Endothelial cell of umbilical vein (primary cell): ENCODE measurements at regions not wholly inside any gene's neighbourhood (a gene's known extent, or its start where the extent isn't known, plus 50 kb on each side); places are given as distances from the start of the nearest gene placed in this dataset.

Experiments
- BruUV-seq: library from RNA; stranded (reverse); fragments of 400-500 nt; replicated peaks from 2 replicates; lab custom pipeline; 2021; lab: Mats Ljungman, UMichigan
- CTCF ChIA-PET: fragments of 300-600, 350-600 bp; sonication (Branson Sonifier 250); formaldehyde crosslinking; loops from one replicate; lab custom pipeline; 2021; ENCODE audit warnings: antibody characterized with exemption, inconsistent platforms; lab: Charles Lee
- POLR2A ChIA-PET: fragments of 300-600, 350-600 bp; sonication (Branson Sonifier 250); formaldehyde crosslinking; loops from one replicate; lab custom pipeline; 2021; ENCODE audit warnings: antibody characterized with exemption, inconsistent platforms; lab: Charles Lee
- DNase-seq: peaks from one replicate; pipeline ENCODE4 v3.0.0-alpha.2; 2011; ENCODE audit warnings: low read depth, low spot score
- FAIRE-seq: peaks from 2 replicates; lab custom pipeline; 2011; peaks lifted over from hg19 to GRCh38; lab: Jason Lieb, UNC
- H2AFZ ChIP-seq: 2 replicates; pipeline ENCODE4 v1.6.0; 2012; ENCODE audit warnings: low read depth, low read length, control low read depth, inconsistent platforms
- H3K27ac ChIP-seq: 2 replicates; pipeline ENCODE4 v1.5.1; 2011; ENCODE audit warnings: low read depth, mild to moderate bottlenecking, control low read depth, low read length, moderate library complexity; ENCODE audit not compliant: insufficient read depth
- H3K27me3 ChIP-seq, 2 experiments: 2 replicates each; pipeline versions ENCODE4 v1.6.0 to v1.6.1; 2011; ENCODE audit warnings: low read length in 2 of 2, mixed read lengths in 1 of 2; ENCODE audit not compliant: control insufficient read depth in 2 of 2, insufficient read depth in 2 of 2
- H3K36me3 ChIP-seq, 2 experiments: 2 replicates in 1 of 2; 3 replicates in 1 of 2; pipeline ENCODE4 v1.5.1; 2011; ENCODE audit warnings: low read length in 2 of 2, mild to moderate bottlenecking in 1 of 2, moderate library complexity in 1 of 2; ENCODE audit not compliant: control insufficient read depth in 2 of 2, insufficient read depth in 2 of 2; ENCODE audit errors: extremely low read depth in 1 of 2
- H3K4me1 ChIP-seq: 3 replicates; pipeline ENCODE4 v1.5.1; 2011; ENCODE audit warnings: mild to moderate bottlenecking, low read length; ENCODE audit not compliant: control insufficient read depth, insufficient read depth; ENCODE audit errors: extremely low read depth
- H3K4me2 ChIP-seq: 2 replicates; pipeline ENCODE4 v1.6.1; 2011; ENCODE audit warnings: low read length, control low read depth, mixed read lengths; ENCODE audit not compliant: insufficient read depth
- H3K4me3 ChIP-seq, 3 experiments: fragments of 200-600 bp in 1 of 3; sonication (generic), shearing (Covaris generic) in 1 of 3; replicated peaks in 1 of 3; 2 replicates each; pipeline ENCODE4 v1.5.1; 2011 to 2016; ENCODE audit warnings: control low read depth in 3 of 3, low read length in 3 of 3, mild to moderate bottlenecking in 2 of 3, inconsistent platforms in 1 of 3, low read depth in 1 of 3, moderate library complexity in 1 of 3; ENCODE audit not compliant: insufficient read depth in 1 of 3
- H3K79me2 ChIP-seq: 2 replicates; pipeline ENCODE4 v1.6.0; 2012; ENCODE audit warnings: low read length, inconsistent platforms; ENCODE audit not compliant: control insufficient read depth, insufficient read depth
- H3K9ac ChIP-seq: replicated peaks from 2 replicates; pipeline ENCODE3; 2011; ENCODE audit warnings: low read length, control low read depth; ENCODE audit not compliant: insufficient read depth; ENCODE audit errors: extremely low read depth
- H3K9me1 ChIP-seq: replicated peaks from 3 replicates; pipeline ENCODE4 v1.6.0; 2011; ENCODE audit warnings: mild to moderate bottlenecking, low read length; ENCODE audit not compliant: control insufficient read depth, insufficient read depth; ENCODE audit errors: extremely low read depth
- H3K9me3 ChIP-seq: replicated peaks from 2 replicates; pipeline ENCODE4 v1.5.1; 2012; ENCODE audit warnings: low read length, inconsistent platforms; ENCODE audit not compliant: control insufficient read depth, insufficient read depth
- H4K20me1 ChIP-seq: replicated peaks from 2 replicates; pipeline ENCODE3; 2011; ENCODE audit warnings: mild to moderate bottlenecking, low read length; ENCODE audit not compliant: control insufficient read depth, insufficient read depth; ENCODE audit errors: extremely low read depth
- CTCF ChIP-seq, 2 donors: IDR thresholded peaks; 1 replicate in 1 of 2; 2 replicates in 1 of 2; pipeline ENCODE4 v1.5.1; 2011; ENCODE audit warnings: low read length in 2 of 2, mild to moderate bottlenecking in 2 of 2, moderate library complexity in 2 of 2, control low read depth in 1 of 2, inconsistent platforms in 1 of 2, low read depth in 1 of 2; ENCODE audit not compliant: insufficient read depth in 1 of 2; ENCODE audit errors: extremely low read depth in 1 of 2
- EZH2 ChIP-seq: IDR thresholded peaks from 2 replicates; pipeline ENCODE4 v1.6.1; 2012; ENCODE audit warnings: borderline replicate concordance, low read depth, mild to moderate bottlenecking, moderate library complexity, low read length, inconsistent platforms; ENCODE audit not compliant: severe bottlenecking
- dilution Hi-C: fragments of 300-500 bp; cut with MboI; formaldehyde crosslinking; loops from one replicate; pipeline ENCODE4 v1.15.0; 2019; ENCODE audit warnings: low sequenced_read_pairs; ENCODE audit not compliant: extremely low pct_ligation_motif_present
- intact Hi-C: fragments of 100-400 bp; cut with micrococcal nuclease; formaldehyde crosslinking; loops from one replicate; pipeline ENCODE4 v1.10.0; 2022

- dilution Hi-C loops = no loop called here
- FAIRE-seq = no peak
- no peaks in the 10 kb centered on the region for H3K79me2 ChIP-seq
Measured at GRCh38 chr11:69240332-69241074, 53.5 kb upstream of the MYEOV start.

More at GRCh38 chr11:69240332-69241074, 53.5 kb upstream of the MYEOV start:
- H3K9me1 ChIP-seq = no peaks in the 10 kb centered on the region
- no peak overlapping the region for H3K4me2 ChIP-seq
- no peak overlapping the region for H3K9ac ChIP-seq
- H3K4me3 ChIP-seq = no peak overlapping the region
- ChIA-PET POLR2A (no interaction called here), CTCF (interaction anchor here (0.7 to 2.0 kb wide), 5 partner anchors 10 to 403 kb away, joined by 3 to 13 read pairs (median 3); no protein-coding TSS in a partner anchor)
- no peak overlapping the region for H3K27ac ChIP-seq
- DNase-seq = no peak
- TF ChIP-seq EZH2 (no peak), CTCF (IDR thresholded peaks at IDR 0.05; ENCODE audit: extremely low read depth in 1 of 2, insufficient read depth in 1 of 2, low read depth in 1 of 2, low read length in 2 of 2) (peak in 1 of 2 donors; percentile 34)
- peaks cover 8 to 15% of the 10 kb centered on the region in 2 experiments for H3K27me3 ChIP-seq
- no peaks in the 10 kb centered on the region for H3K36me3 ChIP-seq
- no TSS peak for BruUV-seq
- H2AFZ ChIP-seq = no peak overlapping the region
- no peaks in the 10 kb centered on the region for H3K4me1 ChIP-seq
- intact Hi-C loops = no loop called here
- no peaks in the 10 kb centered on the region for H4K20me1 ChIP-seq
- H3K9me3 ChIP-seq = no peaks in the 10 kb centered on the region
